H9 (cell line): ENCODE measurements at regions not wholly inside any gene's neighbourhood (a gene's known extent, or its start where the extent isn't known, plus 50 kb on each side); places are given as distances from the start of the nearest gene placed in this dataset.

Experiments
- DNase-seq: peaks from one replicate; pipeline ENCODE4 v3.0.0-alpha.2; 2017
- H2AFZ ChIP-seq: one replicate; pipeline ENCODE4 v1.6.1; 2013; ENCODE audit warnings: mild to moderate bottlenecking, low read length, control low read depth, moderate library complexity
- H2AK5ac ChIP-seq: 2 replicates; pipeline ENCODE4 v1.6.1; 2013; ENCODE audit warnings: low read length, control low read depth, mixed read lengths; ENCODE audit not compliant: insufficient read length
- H2BK120ac ChIP-seq: one replicate; pipeline ENCODE4 v1.6.1; 2013; ENCODE audit warnings: low read depth, mild to moderate bottlenecking, low read length, control low read depth, inconsistent platforms; ENCODE audit not compliant: poor library complexity, severe bottlenecking
- H2BK12ac ChIP-seq: 2 replicates; pipeline ENCODE4 v1.6.1; 2013; ENCODE audit warnings: low read length, control low read depth, mixed read lengths, low read depth; ENCODE audit not compliant: insufficient read length
- H2BK15ac ChIP-seq: 2 replicates; pipeline ENCODE4 v1.6.1; 2013; ENCODE audit warnings: low read depth, low read length, control low read depth
- H2BK20ac ChIP-seq: one replicate; pipeline ENCODE4 v1.6.1; 2013; ENCODE audit warnings: low read depth, mild to moderate bottlenecking, low read length, control low read depth, inconsistent platforms; ENCODE audit not compliant: poor library complexity, severe bottlenecking
- H2BK5ac ChIP-seq: 2 replicates; pipeline ENCODE4 v1.6.1; 2013; ENCODE audit warnings: low read length, control low read depth, mixed read lengths; ENCODE audit not compliant: insufficient read length
- H3K14ac ChIP-seq: 2 replicates; pipeline ENCODE4 v1.6.1; 2013; ENCODE audit warnings: low read length, control low read depth; ENCODE audit not compliant: insufficient read depth
- H3K18ac ChIP-seq: 2 replicates; pipeline ENCODE4 v1.6.1; 2013; ENCODE audit warnings: low read depth, mild to moderate bottlenecking, mixed read lengths, low read length, control low read depth; ENCODE audit not compliant: insufficient read length
- H3K23ac ChIP-seq: 2 replicates; pipeline ENCODE4 v1.6.1; 2013; ENCODE audit warnings: low read length, control low read depth, mixed read lengths, low read depth; ENCODE audit not compliant: insufficient read length
- H3K23me2 ChIP-seq: 2 replicates; pipeline ENCODE4 v1.6.1; 2013; ENCODE audit warnings: low read depth, mild to moderate bottlenecking, mixed read lengths, low read length, control low read depth; ENCODE audit not compliant: insufficient read length, poor library complexity, severe bottlenecking
- H3K27ac ChIP-seq: 2 replicates; pipeline ENCODE4 v1.5.1; 2013; ENCODE audit warnings: low read length, control low read depth, mixed read lengths, low read depth; ENCODE audit not compliant: insufficient read length
- H3K27me3 ChIP-seq: 2 replicates; pipeline ENCODE4 v1.6.1; 2013; ENCODE audit warnings: low read length, control low read depth, inconsistent platforms; ENCODE audit not compliant: insufficient read depth
- H3K4ac ChIP-seq: 2 replicates; pipeline ENCODE4 v1.6.1; 2013; ENCODE audit warnings: low read depth, mild to moderate bottlenecking, control low read depth, inconsistent platforms, low read length, moderate library complexity
- H3K4me1 ChIP-seq: 2 replicates; pipeline ENCODE4 v1.6.1; 2013; ENCODE audit warnings: low read length, control low read depth, inconsistent platforms; ENCODE audit not compliant: insufficient read depth
- H3K4me2 ChIP-seq: 2 replicates; pipeline ENCODE4 v1.6.1; 2013; ENCODE audit warnings: low read length, control low read depth, mixed read lengths; ENCODE audit not compliant: insufficient read length, insufficient read depth
- H3K56ac ChIP-seq: 2 replicates; pipeline ENCODE4 v1.6.1; 2013; ENCODE audit warnings: low read depth, mild to moderate bottlenecking, mixed read lengths, low read length, control low read depth; ENCODE audit not compliant: insufficient read length
- H3K79me1 ChIP-seq: 2 replicates; pipeline ENCODE4 v1.6.1; 2013; ENCODE audit warnings: low read depth, mild to moderate bottlenecking, moderate library complexity, low read length, control low read depth, inconsistent platforms; ENCODE audit not compliant: insufficient read depth, poor library complexity, severe bottlenecking
- H3K79me2 ChIP-seq: 2 replicates; pipeline ENCODE4 v1.6.1; 2013; ENCODE audit warnings: low read length, control low read depth, inconsistent platforms; ENCODE audit not compliant: insufficient read depth
- H3K9ac ChIP-seq: 2 replicates; pipeline ENCODE4 v1.6.1; 2013; ENCODE audit warnings: low read length, control low read depth, mixed read lengths; ENCODE audit not compliant: insufficient read length; ENCODE audit errors: extremely low read depth
- H3K9me3 ChIP-seq: one replicate; pipeline ENCODE4 v1.6.1; 2013; ENCODE audit warnings: low read depth, low read length, inconsistent platforms; ENCODE audit not compliant: control insufficient read depth
- H3T11ph ChIP-seq: one replicate; pipeline ENCODE4 v1.6.1; 2013; ENCODE audit warnings: mild to moderate bottlenecking, low read length, control low read depth, inconsistent platforms
- H4K20me1 ChIP-seq: one replicate; pipeline ENCODE4 v1.6.1; 2013; ENCODE audit not compliant: control insufficient read depth, insufficient read length, insufficient read depth
- H4K5ac ChIP-seq: 2 replicates; pipeline ENCODE4 v1.6.1; 2013; ENCODE audit warnings: low read depth, mild to moderate bottlenecking, mixed read lengths, low read length, control low read depth; ENCODE audit not compliant: insufficient read length
- H4K8ac ChIP-seq: replicated peaks from 2 replicates; pipeline ENCODE4 v1.6.1; 2013; ENCODE audit warnings: low read length, control low read depth, mixed read lengths, low read depth; ENCODE audit not compliant: insufficient read length
- H4K91ac ChIP-seq: 2 replicates; pipeline ENCODE4 v1.6.1; 2013; ENCODE audit warnings: low read depth, mild to moderate bottlenecking, moderate library complexity, mixed read lengths, low read length, control low read depth; ENCODE audit not compliant: insufficient read length
- H3K27ac Mint-ChIP-seq, 3 experiments: 2 replicates in 2 of 3; 3 replicates in 1 of 3; pipeline ENCODE4 v1.8.0; 2020 to 2021; ENCODE audit warnings: mixed read lengths in 3 of 3, mild to moderate bottlenecking in 1 of 3, moderate library complexity in 1 of 3
- H3K27me3 Mint-ChIP-seq: 2 replicates; pipeline ENCODE4 v1.8.0; 2021; ENCODE audit warnings: low read depth, mild to moderate bottlenecking, moderate library complexity, mixed read lengths
- H3K36me3 Mint-ChIP-seq, 3 experiments: 2 replicates in 2 of 3; 3 replicates in 1 of 3; pipeline ENCODE4 v1.8.0; 2020 to 2021; ENCODE audit warnings: low read depth in 3 of 3, mixed read lengths in 3 of 3; ENCODE audit not compliant: insufficient read depth in 1 of 3
- H3K4me1 Mint-ChIP-seq, 2 experiments: 2 replicates each; pipeline ENCODE4 v1.8.0; 2020; ENCODE audit warnings: mixed read lengths in 2 of 2
- H3K4me3 Mint-ChIP-seq, 2 experiments: 2 replicates in 1 of 2; 3 replicates in 1 of 2; pipeline ENCODE4 v1.8.0; 2020 to 2021; ENCODE audit warnings: mild to moderate bottlenecking in 2 of 2, mixed read lengths in 2 of 2, moderate library complexity in 1 of 2
- H3K9me3 Mint-ChIP-seq, 2 experiments: 2 replicates in 1 of 2; 3 replicates in 1 of 2; pipeline ENCODE4 v1.8.0; 2020; ENCODE audit warnings: mild to moderate bottlenecking in 2 of 2, mixed read lengths in 2 of 2, moderate library complexity in 1 of 2
- WGBS: extraction: QIAGEN DNeasy Blood & Tissue Kit; methylation state at CpG from one replicate; pipeline ENCODE4 v1.1.7; 2013; ENCODE audit warnings: missing lambda C conversion rate, low lambda C conversion rate, mixed read lengths; ENCODE audit not compliant: insufficient read length; ENCODE audit errors: extremely low coverage; 5-methylcytosine and 5-hydroxymethylcytosine counted together
- TF ChIP-seq, protein P1 (sequence below): fragments of 200-600 bp; sonication (generic); conservative IDR thresholded peaks from 3 replicates; pipeline ENCODE4 v1.8.0; 2021; ENCODE audit warnings: antibody characterized with exemption, mild to moderate bottlenecking

DNA sequence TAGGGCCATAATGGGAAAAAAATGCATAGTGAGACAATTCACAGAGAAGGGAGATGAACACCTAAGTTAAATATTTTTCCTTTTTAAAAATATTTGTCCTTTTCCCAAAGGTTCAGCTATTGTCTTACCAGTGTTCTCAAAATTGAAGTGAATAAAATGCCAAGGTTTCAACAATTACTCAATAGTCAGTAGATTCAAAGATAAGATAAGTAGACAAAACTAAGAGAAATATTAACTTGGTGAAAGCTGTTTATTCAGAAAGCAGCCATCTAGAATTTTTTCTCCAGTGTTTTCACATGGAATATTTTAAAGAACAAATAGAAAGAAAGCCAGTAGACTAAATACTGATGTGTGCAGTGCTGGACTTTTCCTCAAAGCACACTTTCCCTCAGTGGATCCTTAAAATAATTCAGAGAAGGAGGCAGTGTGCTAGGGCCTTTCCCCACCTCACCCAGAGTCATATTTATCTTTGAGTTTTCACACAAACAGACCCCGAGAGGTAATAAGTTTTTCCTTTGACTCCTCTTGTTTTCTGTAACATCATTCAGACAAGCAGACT lies 144.5 kb upstream of the PLEKHG7 start:
- no peak for DNase-seq
- no peak overlapping the region for H3K4me2 ChIP-seq
- H2AK5ac ChIP-seq: no peak overlapping the region
- no peaks in the 10 kb centered on the region for H3K23me2 ChIP-seq
- H3K23ac ChIP-seq: no peak overlapping the region
- H3K9me3 Mint-ChIP-seq: no peaks in the 10 kb centered on the region
- no peak overlapping the region for H2BK15ac ChIP-seq
- H4K20me1 ChIP-seq: no peaks in the 10 kb centered on the region
- no peak overlapping the region for H3K9ac ChIP-seq
- H3K4me3 Mint-ChIP-seq: no peak overlapping the region
- H2BK120ac ChIP-seq: no peak overlapping the region
- no peaks in the 10 kb centered on the region; the same call in 1 of the 2 replicates for H3K4me1 ChIP-seq
- no peak overlapping the region for H4K5ac ChIP-seq
- H3K14ac ChIP-seq: no peak overlapping the region
- H2BK20ac ChIP-seq: no peak overlapping the region
- H2BK12ac ChIP-seq: no peak overlapping the region
- no peaks in the 10 kb centered on the region for H3K27me3 Mint-ChIP-seq
- no peaks in the 10 kb centered on the region for H3K27me3 ChIP-seq
- H3K9me3 ChIP-seq: no peaks in the 10 kb centered on the region
- H3K79me1 ChIP-seq: no peaks in the 10 kb centered on the region
- no peak overlapping the region for H4K91ac ChIP-seq
- no CpG with 5 or more reads among the region's 1 CpG for WGBS
- no peaks in the 10 kb centered on the region for H3K79me2 ChIP-seq
- no peak overlapping the region for H3K18ac ChIP-seq
- peaks cover 8 to 9% of the 10 kb centered on the region in 2 experiments; a peak in 3 of 4 replicates for H3K4me1 Mint-ChIP-seq
- no peak overlapping the region for H2BK5ac ChIP-seq
- no peak overlapping the region for H4K8ac ChIP-seq
- no peak overlapping the region for H3K56ac ChIP-seq
- H3K36me3 Mint-ChIP-seq: no peaks in the 10 kb centered on the region
- H3K4ac ChIP-seq: no peak overlapping the region
- no peak overlapping the region; a peak in 1 of 7 replicates for H3K27ac Mint-ChIP-seq
- H3K27ac ChIP-seq: no peak overlapping the region
- TF ChIP-seq, protein P1, sequence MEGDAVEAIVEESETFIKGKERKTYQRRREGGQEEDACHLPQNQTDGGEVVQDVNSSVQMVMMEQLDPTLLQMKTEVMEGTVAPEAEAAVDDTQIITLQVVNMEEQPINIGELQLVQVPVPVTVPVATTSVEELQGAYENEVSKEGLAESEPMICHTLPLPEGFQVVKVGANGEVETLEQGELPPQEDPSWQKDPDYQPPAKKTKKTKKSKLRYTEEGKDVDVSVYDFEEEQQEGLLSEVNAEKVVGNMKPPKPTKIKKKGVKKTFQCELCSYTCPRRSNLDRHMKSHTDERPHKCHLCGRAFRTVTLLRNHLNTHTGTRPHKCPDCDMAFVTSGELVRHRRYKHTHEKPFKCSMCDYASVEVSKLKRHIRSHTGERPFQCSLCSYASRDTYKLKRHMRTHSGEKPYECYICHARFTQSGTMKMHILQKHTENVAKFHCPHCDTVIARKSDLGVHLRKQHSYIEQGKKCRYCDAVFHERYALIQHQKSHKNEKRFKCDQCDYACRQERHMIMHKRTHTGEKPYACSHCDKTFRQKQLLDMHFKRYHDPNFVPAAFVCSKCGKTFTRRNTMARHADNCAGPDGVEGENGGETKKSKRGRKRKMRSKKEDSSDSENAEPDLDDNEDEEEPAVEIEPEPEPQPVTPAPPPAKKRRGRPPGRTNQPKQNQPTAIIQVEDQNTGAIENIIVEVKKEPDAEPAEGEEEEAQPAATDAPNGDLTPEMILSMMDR: no peak
- no peak overlapping the region for H3T11ph ChIP-seq
- H2AFZ ChIP-seq: no peak overlapping the region
